Neural cell (in vitro differentiated cells): ENCODE measurements at regions not wholly inside any gene's neighbourhood (a gene's known extent, or its start where the extent isn't known, plus 50 kb on each side); places are given as distances from the start of the nearest gene placed in this dataset.

ENCODE experiments used
- H2AFZ ChIP-seq: fragments of 200-600, 300-800 bp; sonication (generic), shearing (Covaris generic); 2 replicates; pipeline ENCODE4 v1.6.0; 2014; ENCODE audit warnings: low read depth, mild to moderate bottlenecking, antibody characterized with exemption, low read length, moderate library complexity
- H3F3A ChIP-seq: fragments of 200-600 bp; shearing (Covaris generic); 2 replicates; pipeline ENCODE4 v1.6.1; 2016; ENCODE audit warnings: mild to moderate bottlenecking, moderate library complexity, mixed read lengths, antibody characterized with exemption, low read length; ENCODE audit not compliant: insufficient read depth, poor library complexity, severe bottlenecking
- H3K27ac ChIP-seq: fragments of 200-600, 300-800 bp; sonication (generic), shearing (Covaris generic); 2 replicates; pipeline ENCODE4 v1.5.1; 2014; ENCODE audit warnings: mild to moderate bottlenecking, low read length, moderate library complexity
- H3K27me3 ChIP-seq: fragments of 300-800, 200-600 bp; sonication (generic), shearing (Covaris generic); 2 replicates; pipeline ENCODE4 v1.6.0; 2014; ENCODE audit warnings: mild to moderate bottlenecking, low read depth, low read length, moderate library complexity; ENCODE audit not compliant: insufficient read depth
- H3K36me3 ChIP-seq: fragments of 300-800, 200-600 bp; sonication (generic), shearing (Covaris generic); 2 replicates; pipeline ENCODE4 v1.5.1; 2014; ENCODE audit warnings: mild to moderate bottlenecking, antibody characterized with exemption, low read length, moderate library complexity; ENCODE audit not compliant: insufficient read depth
- H3K4me2 ChIP-seq: fragments of 300-800, 200-600 bp; sonication (generic), shearing (Covaris generic); 2 replicates; pipeline ENCODE4 v1.6.0; 2014; ENCODE audit warnings: mild to moderate bottlenecking, low read length
- H3K4me3 ChIP-seq: fragments of 300-800, 200-600 bp; sonication (generic), shearing (Covaris generic); 2 replicates; pipeline ENCODE4 v1.5.1; 2014; ENCODE audit warnings: mild to moderate bottlenecking, low read length, moderate library complexity
- H3K79me2 ChIP-seq: fragments of 200-600 bp; shearing (Covaris generic); replicated peaks from 2 replicates; pipeline ENCODE4 v1.6.0; 2014; ENCODE audit warnings: mild to moderate bottlenecking, low read length, moderate library complexity; ENCODE audit not compliant: insufficient read depth
- H3K9ac ChIP-seq: fragments of 300-800, 200-600 bp; sonication (generic), shearing (Covaris generic); 2 replicates; pipeline ENCODE4 v1.6.1; 2016; ENCODE audit warnings: mild to moderate bottlenecking, low read length, mixed read lengths
- H3K9me2 ChIP-seq: fragments of 200-600 bp; shearing (Covaris generic); 2 replicates; pipeline ENCODE4 v1.6.1; 2016; ENCODE audit warnings: mild to moderate bottlenecking, low read length, mixed read lengths; ENCODE audit not compliant: insufficient read depth
- H3K9me3 ChIP-seq: fragments of 200-600, 300-800 bp; sonication (generic), shearing (Covaris generic); 2 replicates; pipeline ENCODE4 v1.6.1; 2016; ENCODE audit warnings: mild to moderate bottlenecking, mixed run types, low read length, moderate library complexity, mixed read lengths
- H4K20me1 ChIP-seq: fragments of 200-600 bp; shearing (Covaris generic); 2 replicates; pipeline ENCODE4 v1.6.1; 2016; ENCODE audit warnings: mild to moderate bottlenecking, mixed run types; ENCODE audit not compliant: insufficient read depth
- CTCF ChIP-seq: fragments of 450-650 bp; IDR thresholded peaks from 2 replicates; pipeline ENCODE4 v1.5.1; 2014; ENCODE audit warnings: antibody characterized with exemption, mild to moderate bottlenecking, moderate library complexity; ENCODE audit not compliant: poor library complexity, severe bottlenecking
- EP300 ChIP-seq: fragments of 450-650 bp; conservative IDR thresholded peaks from 2 replicates; pipeline ENCODE4 v1.6.1; 2014; ENCODE audit warnings: antibody characterized with exemption, mild to moderate bottlenecking, moderate library complexity; ENCODE audit not compliant: poor library complexity, severe bottlenecking
- EZH2 ChIP-seq: fragments of 200-600, 300-800 bp; shearing (Covaris generic), sonication (generic); IDR thresholded peaks from 2 replicates; pipeline ENCODE4 v1.6.1; 2014; ENCODE audit warnings: antibody characterized with exemption, low read length, borderline replicate concordance, mild to moderate bottlenecking; ENCODE audit not compliant: insufficient read depth, poor library complexity, severe bottlenecking
- MXI1 ChIP-seq: fragments of 450-650 bp; conservative IDR thresholded peaks from 2 replicates; pipeline ENCODE4 v1.6.1; 2014; ENCODE audit warnings: antibody characterized with exemption, mild to moderate bottlenecking; ENCODE audit not compliant: poor library complexity, severe bottlenecking
- POLR2AphosphoS5 ChIP-seq: IDR thresholded peaks from 2 replicates; pipeline ENCODE4 v1.6.1; 2012
- RAD21 ChIP-seq: fragments of 450-650 bp; conservative IDR thresholded peaks from 2 replicates; pipeline ENCODE4 v1.6.1; 2014; ENCODE audit warnings: antibody characterized with exemption, mild to moderate bottlenecking, moderate library complexity
- REST ChIP-seq: IDR thresholded peaks from 2 replicates; pipeline ENCODE4 v1.6.1; 2012; ENCODE audit warnings: borderline replicate concordance
- SMC3 ChIP-seq: fragments of 450-650 bp; conservative IDR thresholded peaks from 2 replicates; pipeline ENCODE4 v1.6.1; 2014; ENCODE audit warnings: antibody characterized with exemption, mild to moderate bottlenecking, moderate library complexity; ENCODE audit not compliant: poor library complexity
- TAF1 ChIP-seq: IDR thresholded peaks from 2 replicates; pipeline ENCODE4 v1.6.1; 2012; ENCODE audit warnings: low read depth

GRCh38 chr3:163916596-163917560 is 1161.4 kb downstream of the SI start:
- H4K20me1 ChIP-seq, result no peaks in the 10 kb centered on the region
- H3K9ac ChIP-seq, result no peak overlapping the region
- H3K9me3 ChIP-seq, result no peaks in the 10 kb centered on the region
- H3K27me3 ChIP-seq, result no peaks in the 10 kb centered on the region
- no peak overlapping the region for H3K4me3 ChIP-seq
- no peaks in the 10 kb centered on the region for H3K36me3 ChIP-seq
- H2AFZ ChIP-seq, result no peak overlapping the region
- no peaks in the 10 kb centered on the region for H3K9me2 ChIP-seq
- H3F3A ChIP-seq, result no peaks in the 10 kb centered on the region
- H3K4me2 ChIP-seq, result no peak overlapping the region
- no peaks in the 10 kb centered on the region for H3K79me2 ChIP-seq
- H3K27ac ChIP-seq, result no peak overlapping the region
- TF ChIP-seq TAF1 (no peak), MXI1 (no peak), EP300 (no peak), RAD21 (peak; percentile 12), POLR2AphosphoS5 (no peak), SMC3 (no peak), CTCF (peak; percentile 14), EZH2 (no peak), REST (no peak)

GRCh38 chr3:163915280-163915679 is 1163.0 kb downstream of the SI start:
- Histone ChIP-seq H3K79me2 (no peaks in the 10 kb centered on the region), H3K27ac (no peak overlapping the region), H3F3A (no peaks in the 10 kb centered on the region), H3K27me3 (no peaks in the 10 kb centered on the region), H3K4me3 (no peak overlapping the region), H3K36me3 (no peaks in the 10 kb centered on the region), H3K9ac (no peak overlapping the region), H3K9me2 (no peaks in the 10 kb centered on the region), H2AFZ (no peak overlapping the region), H3K9me3 (no peaks in the 10 kb centered on the region), H3K4me2 (no peak overlapping the region), H4K20me1 (no peaks in the 10 kb centered on the region)
- TF ChIP-seq MXI1, result no peak
- TF ChIP-seq TAF1, result no peak
- TF ChIP-seq REST, result no peak
- no peak for TF ChIP-seq RAD21
- no peak for TF ChIP-seq CTCF
- no peak for TF ChIP-seq POLR2AphosphoS5
